Osteoblast (primary cell): ENCODE measurements at regions not wholly inside any gene's neighbourhood (a gene's known extent, or its start where the extent isn't known, plus 50 kb on each side); places are given as distances from the start of the nearest gene placed in this dataset.

ENCODE experiments used
- DNase-seq: peaks from one replicate; pipeline ENCODE4 v3.0.0; 2011; ENCODE audit warnings: low spot score, mixed read lengths; ENCODE audit not compliant: insufficient read length; ENCODE audit errors: missing footprints
- H2AFZ ChIP-seq: 2 replicates; pipeline ENCODE4 v1.6.0; 2011; ENCODE audit warnings: mild to moderate bottlenecking, low read length
- H3K27ac ChIP-seq: 2 replicates; pipeline ENCODE4 v1.5.1; 2011; ENCODE audit warnings: mild to moderate bottlenecking, low read depth, low read length, moderate library complexity
- H3K27me3 ChIP-seq: 2 replicates; pipeline ENCODE4 v1.6.0; 2012; ENCODE audit warnings: mild to moderate bottlenecking, control low read depth, inconsistent platforms, low read length, moderate library complexity; ENCODE audit not compliant: insufficient read depth
- H3K36me3 ChIP-seq: 2 replicates; pipeline ENCODE4 v1.5.1; 2011; ENCODE audit warnings: mild to moderate bottlenecking, low read length, control low read depth, moderate library complexity; ENCODE audit not compliant: insufficient read depth
- H3K4me1 ChIP-seq: 2 replicates; pipeline ENCODE4 v1.5.1; 2011; ENCODE audit warnings: mild to moderate bottlenecking, low read length, control low read depth, moderate library complexity; ENCODE audit not compliant: insufficient read depth
- H3K4me2 ChIP-seq: 2 replicates; pipeline ENCODE4 v1.6.0; 2011; ENCODE audit warnings: mild to moderate bottlenecking, low read length; ENCODE audit not compliant: insufficient read depth
- H3K4me3 ChIP-seq: fragments of 200-600 bp; sonication (generic); 3 replicates; pipeline ENCODE4 v1.5.1; 2012; ENCODE audit warnings: mild to moderate bottlenecking, low read length, inconsistent platforms; ENCODE audit not compliant: insufficient read depth
- H3K79me2 ChIP-seq: 2 replicates; pipeline ENCODE4 v1.6.0; 2012; ENCODE audit warnings: mild to moderate bottlenecking, low read length, control low read depth, inconsistent platforms; ENCODE audit not compliant: insufficient read depth
- H3K9me3 ChIP-seq: 2 replicates; pipeline ENCODE4 v1.5.1; 2011; ENCODE audit warnings: low read depth, low read length, control low read depth
- H4K20me1 ChIP-seq: 2 replicates; pipeline ENCODE4 v1.6.0; 2012; ENCODE audit warnings: mild to moderate bottlenecking, low read length, control low read depth; ENCODE audit not compliant: insufficient read depth
- TF ChIP-seq, protein P1 (sequence below): IDR thresholded peaks from 2 replicates; pipeline ENCODE4 v1.5.1; 2011; ENCODE audit warnings: mild to moderate bottlenecking, low read depth, low read length, moderate library complexity; ENCODE audit errors: extremely low read depth

DNA sequence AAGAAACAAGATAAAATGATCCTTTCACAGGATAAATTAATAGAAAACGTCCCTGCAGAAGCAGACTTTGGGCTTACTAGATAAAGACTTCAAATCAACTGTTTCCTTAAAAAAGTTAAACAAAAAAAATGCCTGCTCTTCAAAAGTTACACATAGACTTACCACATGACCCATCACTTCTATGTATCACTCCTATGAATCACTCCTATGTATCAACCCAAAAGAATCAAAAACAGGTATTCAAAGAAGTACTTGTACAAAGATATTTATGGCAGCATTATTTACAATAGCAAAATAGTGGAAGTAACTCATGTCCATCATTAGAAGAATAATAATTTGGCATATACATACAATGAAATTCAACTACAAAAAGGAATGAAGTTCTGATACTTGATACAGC, 56.3 kb upstream of the PRDM9 start:
- DNase-seq, result no peak
- Histone ChIP-seq H3K36me3 (no peaks in the 10 kb centered on the region), H3K4me1 (no peaks in the 10 kb centered on the region), H3K27me3 (no peaks in the 10 kb centered on the region), H3K4me3 (no peak overlapping the region), H3K4me2 (no peak overlapping the region), H3K27ac (no peak overlapping the region), H3K79me2 (no peaks in the 10 kb centered on the region), H3K9me3 (peaks cover 3% of the 10 kb centered on the region), H4K20me1 (no peaks in the 10 kb centered on the region), H2AFZ (no peak overlapping the region)
- TF ChIP-seq, protein P1, sequence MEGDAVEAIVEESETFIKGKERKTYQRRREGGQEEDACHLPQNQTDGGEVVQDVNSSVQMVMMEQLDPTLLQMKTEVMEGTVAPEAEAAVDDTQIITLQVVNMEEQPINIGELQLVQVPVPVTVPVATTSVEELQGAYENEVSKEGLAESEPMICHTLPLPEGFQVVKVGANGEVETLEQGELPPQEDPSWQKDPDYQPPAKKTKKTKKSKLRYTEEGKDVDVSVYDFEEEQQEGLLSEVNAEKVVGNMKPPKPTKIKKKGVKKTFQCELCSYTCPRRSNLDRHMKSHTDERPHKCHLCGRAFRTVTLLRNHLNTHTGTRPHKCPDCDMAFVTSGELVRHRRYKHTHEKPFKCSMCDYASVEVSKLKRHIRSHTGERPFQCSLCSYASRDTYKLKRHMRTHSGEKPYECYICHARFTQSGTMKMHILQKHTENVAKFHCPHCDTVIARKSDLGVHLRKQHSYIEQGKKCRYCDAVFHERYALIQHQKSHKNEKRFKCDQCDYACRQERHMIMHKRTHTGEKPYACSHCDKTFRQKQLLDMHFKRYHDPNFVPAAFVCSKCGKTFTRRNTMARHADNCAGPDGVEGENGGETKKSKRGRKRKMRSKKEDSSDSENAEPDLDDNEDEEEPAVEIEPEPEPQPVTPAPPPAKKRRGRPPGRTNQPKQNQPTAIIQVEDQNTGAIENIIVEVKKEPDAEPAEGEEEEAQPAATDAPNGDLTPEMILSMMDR, result no peak

DNA sequence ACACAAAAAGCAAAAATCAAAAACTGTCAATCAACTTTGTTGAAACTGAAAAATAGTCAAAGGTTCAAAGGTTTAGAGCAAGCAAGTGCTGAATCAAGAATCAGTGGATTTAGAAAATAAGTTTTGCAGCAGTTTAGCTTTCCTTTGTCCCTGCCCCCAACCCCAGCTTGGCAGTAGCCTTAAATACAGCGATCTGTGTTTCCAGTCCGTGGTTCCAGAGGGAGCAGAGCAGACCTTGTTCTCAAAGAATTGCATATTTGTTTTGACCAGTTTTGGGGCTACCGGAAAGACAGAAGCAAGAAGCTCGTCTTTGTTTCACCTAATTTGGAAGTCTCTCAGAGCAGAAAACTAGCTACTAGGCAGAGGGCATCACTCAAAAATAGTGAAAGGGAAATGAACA, 57.2 kb upstream of the PRDM9 start:
- no peaks in the 10 kb centered on the region for H3K79me2 ChIP-seq
- H4K20me1 ChIP-seq, result no peaks in the 10 kb centered on the region
- peaks cover 3% of the 10 kb centered on the region for H3K9me3 ChIP-seq
- TF ChIP-seq, protein P1, result no peak
- H3K36me3 ChIP-seq, result no peaks in the 10 kb centered on the region
- H3K27me3 ChIP-seq, result no peaks in the 10 kb centered on the region
- no peak for DNase-seq
- H3K4me2 ChIP-seq, result no peak overlapping the region
- H3K4me1 ChIP-seq, result no peaks in the 10 kb centered on the region
- H3K27ac ChIP-seq, result no peak overlapping the region
- no peak overlapping the region for H3K4me3 ChIP-seq
- H2AFZ ChIP-seq, result no peak overlapping the region

DNA sequence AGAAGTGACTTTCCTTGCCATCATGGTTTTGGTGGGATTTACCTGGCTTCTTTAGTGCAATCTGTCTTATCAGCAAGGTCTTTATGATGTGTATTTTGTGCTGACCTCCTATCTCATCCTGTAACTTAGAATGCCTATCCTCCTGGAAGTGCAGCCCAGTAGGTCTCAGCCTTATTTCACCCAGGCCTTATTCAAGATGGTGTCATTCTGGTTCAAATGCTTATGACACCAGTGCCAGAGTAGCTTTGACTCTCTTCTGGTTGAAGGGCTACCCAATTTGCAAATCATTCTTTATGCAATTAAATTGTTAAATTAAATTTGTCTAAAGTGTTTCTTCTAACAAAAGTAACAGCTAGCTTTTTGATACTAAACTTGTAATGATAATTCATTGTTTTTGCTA, 58.8 kb upstream of the PRDM9 start:
- Histone ChIP-seq H4K20me1 (no peaks in the 10 kb centered on the region), H3K4me1 (no peaks in the 10 kb centered on the region), H3K36me3 (no peaks in the 10 kb centered on the region), H2AFZ (no peak overlapping the region), H3K9me3 (peaks cover 3% of the 10 kb centered on the region), H3K4me2 (no peak overlapping the region), H3K4me3 (no peak overlapping the region), H3K79me2 (no peaks in the 10 kb centered on the region), H3K27me3 (no peaks in the 10 kb centered on the region), H3K27ac (no peak overlapping the region)
- TF ChIP-seq, protein P1, result no peak
- no peak for DNase-seq

DNA sequence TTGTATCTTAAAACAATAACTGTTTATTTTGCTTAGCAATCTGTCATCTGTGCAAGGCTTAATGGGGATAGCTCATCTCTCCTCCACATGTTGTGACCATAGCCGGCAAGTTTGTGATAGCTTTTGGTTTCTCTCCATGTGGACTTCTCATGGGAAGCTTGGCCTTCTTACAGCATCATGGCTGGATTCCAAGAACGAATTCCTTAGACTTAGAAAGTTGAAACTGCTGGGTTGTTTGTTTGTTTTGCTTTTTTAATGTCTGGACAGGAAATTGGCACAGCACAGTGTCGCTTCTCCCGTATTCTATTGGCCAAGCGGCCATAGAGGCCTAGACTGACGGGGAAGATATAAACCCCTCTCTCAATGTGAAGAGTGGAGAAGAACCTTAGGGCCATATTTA, 61.0 kb upstream of the PRDM9 start:
- H3K27me3 ChIP-seq, result no peaks in the 10 kb centered on the region
- H3K4me2 ChIP-seq, result no peak overlapping the region
- H3K4me1 ChIP-seq, result no peaks in the 10 kb centered on the region
- TF ChIP-seq, protein P1, result no peak
- no peak overlapping the region for H2AFZ ChIP-seq
- no peaks in the 10 kb centered on the region for H4K20me1 ChIP-seq
- no peaks in the 10 kb centered on the region for H3K36me3 ChIP-seq
- no peaks in the 10 kb centered on the region for H3K79me2 ChIP-seq
- no peak overlapping the region for H3K27ac ChIP-seq
- H3K9me3 ChIP-seq, result peaks cover 3% of the 10 kb centered on the region
- H3K4me3 ChIP-seq, result no peak overlapping the region
- DNase-seq, result no peak
